ENCODE measurements at regions not wholly inside any gene's neighbourhood (a gene's known extent, or its start where the extent isn't known, plus 50 kb on each side); places are given as distances from the start of the nearest gene placed in this dataset.
A peak's percentile ranks its signal among the peaks of the same experiment; 100 is the strongest.

DNA sequence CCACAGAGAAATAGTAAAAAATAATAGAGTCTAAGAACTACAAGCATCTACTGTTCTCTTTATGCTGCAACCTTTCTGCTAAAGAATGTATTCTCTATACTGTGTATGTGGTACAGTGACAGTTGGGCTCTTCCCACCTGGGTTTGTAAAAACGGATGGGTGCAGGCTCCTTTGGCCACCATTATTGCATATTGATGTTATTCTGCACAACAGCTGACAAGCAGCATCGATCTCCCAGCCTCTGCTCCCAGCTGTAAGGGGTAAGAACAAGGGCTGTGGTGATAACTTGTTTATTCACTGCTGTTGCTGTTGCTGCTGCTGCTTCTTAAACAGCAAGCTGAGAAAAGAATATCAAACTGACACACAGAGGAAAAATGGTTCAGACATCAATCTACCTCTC lies 56.1 kb downstream of the KCNRG start:
- no peak for DNase-seq

DNA sequence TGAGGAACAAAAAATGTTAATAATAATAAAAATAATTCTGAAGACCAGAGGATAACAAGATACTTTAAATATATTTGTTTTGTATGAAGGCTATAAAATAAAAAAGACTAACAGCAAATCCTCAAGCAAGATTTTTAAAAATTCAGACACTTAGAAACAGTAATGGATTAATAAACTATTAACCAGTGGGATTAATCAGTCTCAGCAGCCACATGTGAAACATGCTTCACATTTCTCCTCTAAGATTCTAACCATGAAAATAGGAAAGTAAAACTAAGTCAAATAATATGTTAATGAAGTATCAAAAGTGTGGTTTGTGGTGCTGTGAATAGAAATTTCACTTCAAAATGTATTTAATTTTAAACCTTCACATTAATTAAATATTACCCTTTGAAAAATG lies 57.4 kb downstream of the KCNRG start:
- DNase-seq: no peak

DNA sequence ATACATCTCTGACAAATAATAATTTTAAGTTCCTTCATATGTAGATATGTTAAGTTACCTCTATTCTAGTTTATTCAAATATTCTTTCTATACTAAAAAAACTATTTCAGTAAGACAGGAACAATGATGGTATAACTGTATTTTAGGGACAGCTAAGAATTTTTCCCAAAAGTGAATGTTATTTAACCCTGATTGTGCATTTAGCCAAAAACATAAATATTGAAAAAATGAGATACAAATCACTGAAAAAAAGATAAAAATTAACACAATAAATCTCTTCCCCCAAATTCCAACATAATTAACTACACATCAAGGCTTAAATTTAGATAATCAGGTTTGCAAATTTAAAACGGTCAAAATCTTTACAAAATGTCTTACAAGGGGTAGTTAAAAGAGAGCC lies 58.1 kb downstream of the KCNRG start:
- no peak for DNase-seq

DNA sequence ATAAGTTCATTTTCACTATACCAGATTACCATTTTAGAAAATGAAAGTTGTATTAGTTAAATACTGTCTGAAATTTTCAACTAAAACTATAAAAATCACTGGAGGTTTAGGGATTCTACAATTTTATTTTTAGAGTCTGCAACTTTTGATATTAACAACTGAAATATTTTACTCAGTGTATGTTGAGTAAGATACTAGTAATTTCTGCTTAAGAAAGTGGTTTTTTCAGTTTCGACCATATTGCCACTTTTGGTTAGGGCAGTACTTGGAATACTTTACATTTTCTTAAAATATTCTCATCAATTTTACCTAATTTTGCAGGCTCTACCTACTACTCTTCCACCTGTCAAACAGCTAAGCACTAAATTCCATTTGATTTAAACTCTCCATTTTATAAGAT lies 59.6 kb downstream of the KCNRG start:
- DNase-seq: no peak

GRCh38 chr13:50075619-50076097 lies 60.4 kb downstream of the KCNRG start:
- no peak for DNase-seq

- no peak for DNase-seq
Observed at GRCh38 chr13:50077431-50077830, 62.2 kb downstream of the KCNRG start.

DNA sequence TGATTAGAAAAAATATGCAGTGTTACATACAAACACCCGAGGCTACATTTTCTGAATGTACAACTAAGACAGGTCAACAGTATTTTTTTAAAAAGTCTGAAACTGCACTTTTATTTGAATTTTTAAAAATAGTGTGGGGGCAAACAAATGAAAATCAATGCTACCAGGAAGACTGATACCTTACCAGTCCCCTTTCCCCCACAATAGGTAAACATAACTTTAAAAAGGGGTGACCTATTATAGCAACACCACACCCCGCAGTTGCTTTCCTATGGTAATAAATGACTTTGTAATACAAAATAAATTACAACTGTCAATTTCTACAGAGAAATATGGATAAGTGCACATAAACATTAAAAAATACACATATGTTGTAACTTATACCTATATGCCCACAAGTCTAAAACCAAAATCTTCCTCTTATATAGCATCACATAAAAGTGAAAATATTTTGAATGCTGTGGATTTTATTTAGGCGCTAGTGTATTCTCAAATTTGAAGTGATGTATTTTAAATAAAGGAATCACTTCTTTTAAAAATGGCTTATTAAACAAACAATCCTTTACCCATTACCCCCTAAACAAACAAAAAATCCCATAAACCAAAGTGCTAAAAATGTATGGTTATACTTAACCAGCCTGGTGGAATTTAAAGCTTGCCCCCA lies 63.1 kb downstream of the KCNRG start:
- DNase-seq: no peak

- no peak for DNase-seq
Observed at GRCh38 chr13:50078895-50079654, 63.8 kb downstream of the KCNRG start.

DNA sequence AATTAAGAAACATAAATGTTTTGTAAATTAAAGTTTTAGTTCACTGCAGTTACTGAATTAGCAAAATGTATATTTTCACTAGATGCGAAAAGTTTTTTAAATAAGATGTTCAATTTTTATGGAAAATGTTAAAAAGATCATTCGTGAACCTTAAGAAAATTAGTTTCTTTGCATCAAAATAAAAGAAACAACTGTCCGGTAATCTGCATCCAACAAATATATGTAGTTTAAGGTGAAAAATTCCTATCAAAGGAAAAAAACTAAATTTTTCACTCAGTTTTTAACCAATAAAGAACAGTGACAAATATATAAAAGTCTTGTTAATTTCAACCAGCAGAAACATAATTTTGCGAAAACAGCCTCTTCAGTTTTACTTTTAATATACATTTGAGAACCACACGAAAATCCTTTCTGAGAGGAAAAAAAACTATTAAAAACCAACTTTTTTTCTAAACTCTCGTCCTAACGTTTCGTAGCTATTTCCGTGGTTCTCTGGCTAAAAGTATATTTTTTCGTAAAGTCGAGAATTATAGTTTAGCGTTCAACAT lies 64.5 kb downstream of the KCNRG start:
- no peak for DNase-seq

DNA sequence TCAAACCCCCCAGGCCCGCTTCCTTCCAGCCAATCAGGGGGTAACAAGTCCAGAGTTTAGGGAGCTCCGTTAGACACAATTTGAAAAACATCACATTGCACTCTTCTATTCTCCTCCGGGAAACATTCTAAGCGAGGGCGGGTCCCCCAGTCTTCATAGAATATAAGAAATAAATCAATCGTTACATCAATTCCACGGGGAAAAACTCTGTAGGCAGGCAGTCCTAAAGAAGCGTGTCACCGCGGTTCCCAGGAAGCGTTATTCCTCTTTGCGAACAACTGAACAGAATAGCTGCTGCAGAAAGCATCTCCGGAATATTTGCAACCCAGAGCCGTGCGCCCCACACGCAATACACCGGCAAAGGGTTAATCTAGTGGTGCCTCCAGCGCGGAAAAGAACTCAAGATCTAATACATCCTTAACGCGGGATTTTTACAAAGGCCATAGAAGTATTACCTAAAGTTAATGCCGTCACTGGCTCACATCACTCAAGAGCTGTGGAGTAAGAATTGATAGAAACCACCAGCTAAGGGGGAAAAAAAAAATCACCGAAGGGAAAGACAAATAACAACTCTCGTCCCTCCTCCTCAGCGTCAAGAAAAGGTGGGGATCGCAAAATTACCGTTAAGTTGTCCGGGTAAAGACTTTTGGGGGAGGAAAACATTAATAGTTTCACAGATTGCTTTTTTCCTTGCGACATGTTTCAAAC lies 65.1 kb downstream of the KCNRG start:
- peak; percentile 59 for DNase-seq

- peak; percentile 36 for DNase-seq
Observed at GRCh38 chr13:50080911-50081678, 65.9 kb downstream of the KCNRG start.

- DNase-seq: peak; percentile 99
Observed at GRCh38 chr13:50081679-50082425, 66.6 kb downstream of the KCNRG start.

DNA sequence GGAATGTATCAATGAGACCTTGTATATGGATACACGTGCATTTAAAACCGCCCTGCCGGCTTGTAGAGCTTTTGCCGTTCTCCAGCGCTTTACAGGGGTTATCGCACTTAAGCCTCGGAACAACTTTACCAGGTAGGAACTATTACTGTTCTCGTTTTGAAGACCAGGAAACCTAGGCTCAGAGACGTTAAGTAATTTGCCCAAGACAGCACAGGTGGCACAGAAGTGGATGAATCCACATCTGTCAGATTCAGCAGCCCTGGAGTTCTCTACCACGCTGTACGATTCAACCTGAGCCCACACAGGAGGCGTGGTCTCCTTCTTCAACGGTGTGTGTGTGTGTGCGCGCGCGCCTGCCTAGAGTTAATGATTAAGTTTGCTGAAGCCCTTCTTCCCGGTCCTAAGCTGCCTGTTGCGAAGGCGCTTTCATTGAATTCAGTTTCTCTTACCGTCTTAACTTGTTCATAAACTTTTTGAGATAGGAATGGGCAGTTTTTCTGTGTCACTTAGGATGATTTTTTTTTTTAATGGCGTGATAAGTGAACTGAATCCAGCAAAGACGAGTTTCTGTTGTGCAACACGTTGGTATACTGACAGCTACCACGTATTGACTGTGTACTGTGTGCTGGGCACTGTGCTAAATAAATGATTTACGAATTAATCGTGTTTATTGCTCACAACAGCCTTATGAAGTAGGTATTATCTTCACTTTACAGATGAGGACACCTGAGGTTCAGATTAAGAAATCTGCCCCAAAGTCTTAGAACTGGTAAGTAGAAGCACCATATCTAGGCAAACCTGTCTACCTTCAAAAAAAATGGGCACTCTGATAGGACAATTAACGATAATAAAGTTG lies 67.4 kb downstream of the KCNRG start:
- peak; percentile 72 for DNase-seq

DNA sequence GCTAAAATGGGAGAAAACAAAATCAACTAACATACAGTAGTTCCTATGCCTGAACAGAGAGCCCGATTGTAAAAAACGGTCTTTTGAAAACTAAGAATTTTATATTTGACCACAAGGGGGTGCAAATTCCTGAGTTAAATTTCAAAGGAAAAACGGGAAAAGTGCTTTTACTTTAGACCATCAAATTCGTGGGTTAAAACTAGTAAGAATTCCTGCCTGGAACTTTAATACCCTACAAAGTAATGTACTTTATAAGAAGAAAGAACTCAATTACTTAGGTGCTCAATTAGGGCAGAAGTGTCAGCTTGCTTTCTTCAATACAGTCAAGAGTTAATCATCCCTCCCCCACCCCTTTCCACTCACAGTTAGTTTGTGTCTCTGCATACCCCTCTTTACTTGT lies 69.8 kb downstream of the KCNRG start:
- peak; percentile 63 for DNase-seq

GRCh38 chr13:50089633-50090032 lies 74.4 kb downstream of the KCNRG start:
- DNase-seq: no peak

DNA sequence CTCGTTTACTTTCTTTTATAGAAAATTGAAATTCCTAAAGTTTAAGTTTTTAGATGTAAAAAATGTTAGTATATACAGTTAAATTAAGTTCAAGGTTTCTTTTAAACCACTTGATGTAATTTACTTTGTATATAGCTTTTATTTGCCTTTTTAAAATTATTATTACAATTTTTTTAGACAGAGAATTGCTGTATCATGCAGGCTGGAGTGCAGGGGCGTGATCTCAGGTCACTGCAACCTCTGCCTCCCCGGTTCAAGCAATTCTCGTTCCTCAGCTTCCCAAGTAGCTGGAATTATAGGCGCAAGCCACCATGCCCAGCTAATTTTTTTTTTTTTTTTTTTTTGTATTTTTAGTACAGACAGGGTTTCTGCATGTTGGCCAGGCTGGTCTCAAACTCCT lies 75.0 kb downstream of the KCNRG start:
- no peak for DNase-seq

- peak; percentile 39 for DNase-seq
Observed at GRCh38 chr13:50094615-50095293, 79.5 kb downstream of the KCNRG start.

DNA sequence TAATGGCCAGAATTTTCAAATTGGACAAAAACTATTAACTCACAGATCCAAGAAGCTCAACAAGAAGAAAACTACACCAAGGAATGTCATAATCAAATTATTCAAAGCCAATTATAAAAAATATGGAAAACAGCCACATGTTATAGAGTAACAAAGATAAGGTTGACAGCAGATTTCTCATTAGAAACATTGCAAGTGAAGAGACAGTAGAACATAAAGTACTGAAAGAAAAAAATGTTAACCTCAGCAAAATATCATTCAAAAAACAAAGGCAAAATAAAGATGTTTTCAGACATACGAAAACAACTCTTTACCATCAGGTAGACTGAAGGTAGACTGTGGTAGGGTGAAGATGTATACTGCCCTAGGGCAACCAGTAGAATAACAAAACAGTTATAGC lies 83.4 kb downstream of the KCNRG start:
- DNase-seq: no peak

DNA sequence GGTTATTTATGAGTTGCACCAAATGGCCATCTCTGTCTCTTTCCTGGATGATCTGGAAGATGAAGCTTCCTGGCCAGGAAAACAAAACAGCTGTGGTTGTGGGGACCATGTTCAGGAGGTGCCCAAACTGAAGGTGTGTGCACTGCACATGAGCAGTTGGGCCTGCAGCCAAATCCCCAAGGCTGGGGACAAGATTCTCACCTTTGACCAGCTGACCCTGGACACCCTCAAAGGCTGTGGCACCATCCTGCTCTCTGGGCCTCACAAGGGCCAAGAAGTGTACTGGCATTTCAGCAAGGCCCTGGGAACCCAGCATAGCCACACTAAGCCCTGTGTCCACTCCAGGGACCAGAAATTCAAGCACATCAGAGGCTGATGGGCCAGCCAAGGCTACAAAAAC lies 84.2 kb downstream of the KCNRG start:
- DNase-seq: no peak

DNA sequence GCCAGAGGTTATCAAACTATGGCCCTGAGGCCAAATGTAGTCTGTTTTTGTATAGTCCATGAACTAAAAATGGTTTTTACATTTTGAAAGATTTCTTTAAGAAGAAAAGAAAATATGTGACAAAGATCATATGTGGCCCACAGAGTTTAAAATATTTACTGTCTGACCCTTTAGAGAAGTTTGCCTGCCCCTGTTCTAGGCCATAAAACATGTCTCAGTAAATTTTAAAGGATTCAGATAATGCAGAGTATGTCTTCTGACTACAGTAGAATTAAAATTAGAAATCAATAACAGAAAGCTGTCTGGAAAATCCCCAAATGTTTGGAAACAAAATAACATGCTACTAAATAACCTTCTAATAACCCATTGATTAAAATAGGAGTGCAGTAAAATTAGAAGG lies 86.3 kb downstream of the KCNRG start:
- DNase-seq: no peak

Measured in fibroblast of skin of abdomen (primary cell).